Fibroblast of skin of right biceps (primary cell): ENCODE measurements at regions not wholly inside any gene's neighbourhood (a gene's known extent, or its start where the extent isn't known, plus 50 kb on each side); places are given as distances from the start of the nearest gene placed in this dataset.

ENCODE experiments used
- DNase-seq: peaks from one replicate; pipeline ENCODE4 v3.0.0-alpha.2; 2013

DNA sequence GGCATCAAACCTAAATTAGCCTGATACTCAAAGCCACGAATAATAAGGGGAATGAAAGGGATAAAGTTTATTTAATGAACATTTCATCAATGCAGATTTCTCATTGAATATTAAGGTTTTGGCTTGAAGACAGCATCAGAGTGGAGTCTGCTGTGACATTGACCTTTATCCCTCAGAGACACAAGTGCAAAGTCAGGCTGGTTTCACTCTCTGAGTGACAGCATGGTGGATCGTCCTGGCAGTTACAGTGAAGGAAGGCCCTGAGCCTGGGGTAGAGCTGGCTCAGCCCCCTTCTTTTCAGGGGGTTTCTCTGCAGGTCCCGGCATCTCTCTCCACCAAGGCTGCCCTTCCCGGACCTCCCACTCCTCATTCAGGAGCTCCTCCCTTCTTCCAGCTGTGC is 503.1 kb downstream of the PREX1 start:
- DNase-seq = no peak

DNA sequence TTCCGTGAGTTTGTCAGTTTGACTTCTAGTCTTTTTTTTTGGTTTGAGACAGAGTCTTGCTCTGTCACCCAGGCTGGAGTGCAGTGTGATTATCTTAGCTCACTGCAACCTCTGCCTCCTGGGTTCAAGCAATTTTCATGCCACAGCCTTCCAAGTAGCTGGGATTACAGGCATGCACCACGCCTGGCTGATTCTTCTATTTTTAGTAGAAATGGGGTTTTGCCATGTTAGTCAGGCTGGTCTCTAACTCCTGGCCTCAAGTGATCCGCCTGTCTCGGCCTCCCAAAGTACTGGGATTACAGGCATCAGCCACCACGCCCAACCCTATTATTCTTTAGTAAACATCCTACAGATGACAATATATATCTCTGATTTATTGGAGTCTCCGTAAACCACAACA is 506.5 kb downstream of the PREX1 start:
- DNase-seq = no peak

DNA sequence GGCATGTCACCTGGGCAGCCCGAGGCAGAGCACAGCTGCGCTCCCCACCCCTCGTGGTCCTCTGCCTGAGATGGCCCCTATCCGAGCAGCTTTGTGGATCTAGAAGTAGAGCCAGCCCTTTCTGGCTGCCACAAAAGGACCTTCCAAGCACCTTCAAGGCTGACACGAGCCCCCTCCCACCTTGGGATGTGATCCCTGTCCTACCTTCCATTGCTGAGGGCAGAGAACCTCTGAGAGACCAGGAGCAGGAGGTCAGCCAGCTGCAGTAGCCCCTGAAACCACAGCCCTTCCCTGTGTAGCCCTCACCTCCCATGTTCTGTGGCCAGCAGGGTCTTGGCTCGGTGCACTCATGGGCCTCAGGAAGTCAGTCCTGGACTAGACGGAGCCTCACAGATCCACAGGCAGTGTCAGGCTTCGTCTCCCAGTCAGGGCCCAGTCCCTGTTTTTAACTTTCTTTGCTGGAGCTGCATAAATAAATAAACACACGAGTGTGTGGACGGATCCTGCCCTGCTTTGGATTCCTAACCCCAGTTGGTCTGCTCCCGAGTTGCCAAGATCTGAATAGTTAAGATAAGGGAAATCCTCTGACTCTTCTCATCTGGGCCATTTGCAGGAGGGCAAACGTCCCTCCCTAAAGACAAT is 507.7 kb downstream of the PREX1 start:
- no peak for DNase-seq

DNA sequence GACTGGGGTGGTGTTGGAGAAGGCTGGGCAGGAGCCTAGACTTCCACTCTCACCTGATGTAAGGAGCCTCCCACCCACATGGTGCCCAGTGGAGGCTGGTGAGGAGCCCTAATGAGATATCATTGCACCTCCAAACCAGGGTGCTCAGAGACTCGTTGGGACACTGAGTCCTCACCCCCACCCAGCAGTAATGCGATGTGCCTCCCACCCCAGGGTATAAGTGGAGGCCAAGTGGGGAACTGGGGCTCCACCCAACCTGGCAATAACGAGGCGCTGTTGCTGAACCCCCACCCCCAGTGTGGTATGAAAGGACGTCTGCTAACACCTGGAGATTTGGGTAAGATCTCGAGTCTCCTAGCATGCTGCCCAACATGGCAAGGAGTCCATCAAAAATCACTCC is 510.2 kb downstream of the PREX1 start:
- DNase-seq = no peak

DNA sequence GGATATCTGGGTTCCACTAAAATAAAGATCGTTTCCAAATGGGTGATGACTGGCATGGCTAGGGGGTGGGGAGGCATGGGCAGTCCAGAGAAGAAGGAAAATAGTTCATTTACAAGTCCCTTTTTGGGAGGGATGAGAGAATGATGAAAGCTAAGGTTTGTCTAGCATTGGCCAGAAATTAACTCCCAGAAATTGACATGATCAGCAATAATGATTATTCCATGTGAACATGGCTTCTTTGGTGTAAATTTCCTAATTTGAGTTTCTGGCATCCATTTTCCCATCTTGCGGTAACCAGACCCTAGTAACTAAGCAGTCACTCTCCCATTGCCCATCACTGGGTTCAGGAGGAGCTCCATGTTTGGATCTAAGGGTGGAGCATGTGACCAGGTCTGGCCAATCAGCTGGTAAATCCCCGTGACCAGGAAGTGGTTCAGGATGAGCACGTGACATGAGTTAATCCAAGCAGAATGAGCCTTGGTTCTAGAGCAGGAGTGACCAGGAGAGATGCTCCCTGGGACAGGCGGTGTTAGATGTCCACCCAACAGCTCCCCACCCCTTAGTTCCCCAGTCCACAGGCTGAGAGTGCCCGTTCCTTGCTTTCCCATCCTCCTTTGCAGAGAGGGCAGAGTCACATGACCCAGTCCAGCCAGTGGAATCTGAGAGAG is 512.7 kb downstream of the PREX1 start:
- DNase-seq = no peak

DNA sequence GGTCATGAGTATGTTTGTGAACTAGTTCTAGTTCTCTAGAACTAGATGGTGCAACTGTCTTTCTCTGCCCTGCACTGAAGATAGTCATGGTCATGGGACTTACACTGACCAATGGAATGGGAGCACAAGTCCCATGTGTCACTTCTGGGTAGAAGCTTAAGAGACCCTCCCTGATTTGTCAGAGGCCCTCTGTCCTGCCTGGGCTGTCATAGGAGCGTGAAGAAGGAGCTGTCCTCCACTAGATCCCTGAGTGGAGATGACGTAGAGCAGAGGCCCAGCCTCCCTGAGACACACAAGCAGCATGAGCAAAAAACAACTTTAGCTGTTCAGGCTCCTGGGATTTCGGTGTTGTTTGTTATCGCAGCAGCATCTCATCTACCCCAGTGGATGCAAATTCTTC is 514.5 kb downstream of the PREX1 start:
- no peak for DNase-seq

DNA sequence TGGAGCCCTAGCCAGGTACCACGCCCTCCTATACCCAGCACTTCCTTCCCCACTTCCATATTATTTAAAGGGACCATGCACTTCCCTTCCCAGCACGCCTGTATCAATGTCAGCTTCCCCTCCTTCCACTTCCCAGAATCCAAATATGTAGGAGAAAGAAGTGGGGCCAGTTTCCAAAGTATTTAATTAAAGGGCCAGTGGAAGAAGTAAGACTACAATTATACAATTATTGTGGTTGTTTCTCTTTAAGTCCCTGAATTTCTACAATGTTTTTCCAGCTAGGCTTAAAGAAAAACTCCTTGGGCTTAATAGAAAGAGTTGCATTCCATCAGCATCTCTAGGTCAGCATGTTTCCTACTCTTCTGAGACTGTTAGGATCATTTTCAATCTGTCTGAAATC is 515.8 kb downstream of the PREX1 start:
- no peak for DNase-seq

DNA sequence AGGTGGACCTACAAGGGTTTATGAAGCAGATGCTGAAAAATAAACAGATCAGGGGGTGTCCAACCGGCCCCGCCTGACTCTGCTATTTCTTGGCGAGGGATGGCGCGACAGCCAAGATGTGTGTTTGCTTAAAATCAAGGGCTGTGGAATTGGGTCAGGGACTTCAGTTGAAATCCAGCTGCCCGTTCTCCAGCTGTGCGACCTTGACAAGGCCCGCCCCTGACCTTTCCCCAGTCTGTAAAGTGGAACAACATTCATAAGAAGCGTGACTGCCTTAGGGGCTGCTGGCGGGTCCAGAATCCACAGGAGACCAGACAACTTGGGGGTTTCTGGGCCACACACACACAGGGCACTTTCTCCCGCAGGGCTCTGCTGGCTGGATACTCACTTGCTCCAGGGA is 517.5 kb downstream of the PREX1 start:
- DNase-seq = no peak

DNA sequence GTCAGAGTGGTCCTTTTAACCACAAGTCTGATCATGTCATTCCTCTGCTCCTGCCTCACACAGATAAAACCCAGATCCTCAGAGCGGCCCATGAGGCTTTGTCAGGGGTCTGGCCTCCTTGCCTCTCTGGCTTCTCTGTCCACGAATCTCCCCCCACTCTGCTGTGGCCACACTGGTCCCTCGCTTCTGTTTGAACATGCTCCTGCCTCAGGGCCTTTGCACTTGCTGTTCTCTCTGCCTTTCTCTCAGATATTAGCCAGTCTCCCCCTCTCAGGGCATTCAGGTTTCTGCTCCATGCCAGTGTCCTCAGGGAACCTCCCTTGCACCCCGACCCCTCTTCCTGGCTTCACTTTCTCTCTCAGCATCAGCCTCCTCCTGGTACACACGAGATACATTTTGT is 518.5 kb downstream of the PREX1 start:
- DNase-seq = no peak

DNA sequence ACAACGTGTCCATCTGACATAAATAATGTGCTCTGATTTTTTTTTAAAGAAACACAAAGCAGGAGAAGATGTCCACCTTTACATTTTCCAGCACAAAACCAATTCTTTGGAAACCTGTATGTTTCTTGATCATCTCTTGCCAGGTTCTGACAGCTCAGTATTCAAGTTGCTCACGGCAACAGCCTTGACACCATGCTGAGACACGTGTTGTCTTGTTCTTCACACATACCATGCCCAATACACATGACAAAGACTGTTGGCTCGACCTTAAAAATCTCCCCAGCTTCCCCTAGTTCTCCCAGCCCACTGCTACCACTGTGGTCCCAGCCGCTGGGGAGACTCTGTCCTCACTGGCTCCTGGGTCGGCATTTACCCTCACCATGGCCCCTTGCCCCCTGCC is 518.9 kb downstream of the PREX1 start:
- DNase-seq = no peak

DNA sequence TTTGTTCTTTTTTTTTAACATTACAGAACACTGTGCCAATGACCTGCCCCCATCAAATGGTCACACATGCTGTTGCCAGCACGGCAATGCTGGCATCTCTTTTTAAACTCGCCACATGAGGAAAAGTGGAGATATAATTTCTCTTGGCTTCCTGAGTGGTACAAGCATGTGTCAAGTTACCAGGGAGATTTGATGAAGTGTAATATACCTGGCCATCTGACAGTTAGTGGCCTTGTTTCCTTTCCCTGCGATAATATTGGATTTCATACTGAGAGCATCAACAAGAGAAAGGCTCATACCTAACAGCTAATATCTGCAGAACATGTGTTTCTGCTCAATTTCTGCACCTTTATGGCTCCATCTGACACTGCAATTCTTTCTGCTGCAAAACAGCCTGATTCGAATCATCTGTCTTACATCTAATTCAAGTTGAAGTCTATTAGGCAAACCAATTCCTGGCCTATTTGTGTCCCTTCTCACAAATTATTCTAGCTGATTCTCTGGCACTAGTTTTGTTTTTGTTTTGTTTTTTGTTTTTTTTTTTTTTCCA is 519.5 kb downstream of the PREX1 start:
- no peak for DNase-seq

DNA sequence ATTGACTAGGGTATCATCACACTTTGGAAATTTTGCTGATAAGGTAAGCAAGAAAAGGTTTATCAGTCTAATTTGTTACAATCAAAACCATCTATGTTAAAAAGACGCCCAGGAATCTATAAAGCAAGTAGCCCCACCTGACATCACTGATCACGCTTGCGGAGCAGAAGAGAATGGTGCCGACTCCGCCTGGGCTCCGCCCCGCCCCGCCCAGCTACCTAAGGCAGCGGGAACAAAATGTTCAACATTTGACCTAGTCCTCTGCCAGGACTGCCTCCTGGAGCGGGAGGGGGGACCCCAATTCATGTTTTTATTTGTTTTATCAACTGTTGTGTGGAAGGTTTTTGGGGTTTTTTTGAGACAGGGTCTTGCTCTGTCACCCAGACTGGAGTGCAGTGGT is 520.5 kb downstream of the PREX1 start:
- no peak for DNase-seq

DNA sequence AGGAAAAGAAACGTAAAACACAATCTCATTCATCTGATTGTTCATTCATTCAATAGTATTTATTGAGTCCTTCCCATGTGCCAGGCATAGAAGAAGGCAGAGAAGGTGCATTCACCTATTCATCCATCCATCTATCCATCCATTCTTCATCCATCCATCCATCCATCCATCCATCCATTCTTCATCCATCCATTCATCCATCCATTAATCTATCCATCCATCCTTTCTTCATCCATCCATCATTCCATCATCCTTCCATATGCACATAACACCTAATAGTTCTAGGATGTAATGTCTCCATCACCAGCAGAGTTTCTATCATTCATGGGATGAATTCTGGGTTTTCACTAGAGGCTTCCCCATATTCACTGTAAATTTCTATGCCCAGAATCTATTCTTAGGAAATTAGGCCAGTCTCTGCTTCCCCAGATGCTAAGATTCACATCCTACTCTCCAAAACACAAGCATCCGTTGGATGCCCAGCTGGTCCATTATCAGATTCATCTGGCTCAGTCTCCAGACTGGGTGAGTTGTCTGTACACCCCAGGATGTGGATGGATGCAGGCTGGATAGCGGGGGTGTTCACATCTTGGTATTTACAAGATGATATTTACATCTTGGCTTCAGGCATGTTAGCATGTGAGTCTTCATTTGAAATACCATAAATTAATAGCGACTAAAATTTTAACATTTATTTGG is 517.7 kb upstream of the SULF2 start:
- DNase-seq = no peak

DNA sequence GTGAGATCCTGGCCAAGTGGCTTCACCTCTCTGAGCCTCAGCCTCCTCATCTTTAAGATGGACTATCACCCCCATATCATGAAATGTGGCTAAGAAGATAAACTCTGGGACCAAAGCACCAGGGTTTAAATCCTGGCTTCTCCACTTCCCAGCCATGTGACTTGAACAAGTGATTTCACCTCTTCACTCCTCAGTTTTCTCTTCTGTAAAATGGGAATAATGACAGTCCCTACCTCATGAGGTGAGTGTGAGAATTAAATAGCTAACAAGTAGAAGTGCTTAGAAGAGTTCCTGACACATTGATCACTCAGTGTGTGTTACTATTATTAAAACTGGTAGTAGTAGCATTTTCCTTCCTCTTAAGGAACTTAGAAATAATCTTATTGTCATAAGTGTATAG is 516.9 kb upstream of the SULF2 start:
- DNase-seq = no peak

DNA sequence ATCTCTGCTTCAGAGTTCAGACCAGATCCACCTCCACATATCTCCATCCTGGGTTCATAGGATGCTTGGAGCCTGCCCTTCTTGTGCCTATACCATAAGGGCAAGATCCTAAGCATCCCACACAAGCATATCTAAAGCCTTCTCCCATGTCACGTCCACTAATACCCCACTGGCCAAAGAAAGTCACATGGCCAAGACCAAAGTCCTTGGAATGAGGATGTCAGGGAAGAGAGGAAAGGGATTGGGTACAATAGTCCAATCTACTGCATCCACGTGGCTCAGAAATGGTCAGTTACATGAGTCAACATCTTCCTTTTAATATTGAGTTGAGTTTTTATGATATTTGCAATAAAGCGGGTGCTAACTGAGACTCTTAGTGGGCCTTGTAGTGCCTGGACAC is 515.9 kb upstream of the SULF2 start:
- DNase-seq = no peak

DNA sequence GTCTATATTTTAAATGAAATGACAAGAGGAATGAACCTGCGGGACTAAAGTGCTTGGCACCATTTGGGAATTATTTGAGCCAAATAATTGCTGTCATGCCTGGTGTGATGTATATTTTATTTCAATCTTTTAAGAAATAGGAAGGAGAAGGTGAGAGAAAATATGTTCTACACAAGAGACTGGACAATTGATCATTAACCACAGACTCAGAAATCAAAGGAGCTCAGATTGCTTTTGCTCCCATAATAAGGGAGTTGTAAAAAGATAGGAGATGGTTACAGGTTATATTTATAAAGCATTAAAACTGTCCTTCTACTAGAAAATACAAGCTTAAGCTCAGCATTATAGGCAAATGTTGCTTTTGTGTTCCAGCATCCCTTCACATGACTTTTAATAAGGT is 515.2 kb upstream of the SULF2 start:
- no peak for DNase-seq

DNA sequence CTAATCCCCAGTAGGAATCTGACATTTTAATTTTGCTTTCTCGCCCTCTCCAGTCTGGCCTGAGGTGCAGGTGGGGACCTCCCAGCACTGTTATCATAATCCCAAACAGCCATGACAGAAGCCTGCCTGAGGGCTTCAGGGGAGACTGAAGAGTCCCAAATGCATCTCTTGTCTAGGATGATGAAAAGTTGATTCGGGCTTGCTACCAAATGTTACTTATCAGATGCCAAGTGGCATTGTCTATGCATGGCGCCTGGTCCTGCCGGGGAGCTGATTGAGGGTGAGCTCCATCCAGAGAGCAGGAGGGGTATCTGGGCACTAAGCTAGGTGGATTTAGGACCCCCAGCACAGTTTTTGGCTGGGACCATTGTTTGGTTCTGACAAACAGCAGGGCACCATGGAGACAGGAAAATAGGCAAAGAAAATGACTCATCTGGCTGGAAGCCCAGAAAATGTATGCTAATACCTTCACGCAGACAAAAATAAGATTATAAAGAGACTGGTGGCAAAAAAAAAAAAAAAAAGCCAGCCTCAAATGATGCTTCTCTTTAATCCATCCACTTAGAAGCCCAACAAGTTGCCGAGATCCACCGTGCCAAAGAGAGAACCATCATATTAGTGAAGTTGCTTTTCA is 513.7 kb upstream of the SULF2 start:
- peak; percentile 97 for DNase-seq

DNA sequence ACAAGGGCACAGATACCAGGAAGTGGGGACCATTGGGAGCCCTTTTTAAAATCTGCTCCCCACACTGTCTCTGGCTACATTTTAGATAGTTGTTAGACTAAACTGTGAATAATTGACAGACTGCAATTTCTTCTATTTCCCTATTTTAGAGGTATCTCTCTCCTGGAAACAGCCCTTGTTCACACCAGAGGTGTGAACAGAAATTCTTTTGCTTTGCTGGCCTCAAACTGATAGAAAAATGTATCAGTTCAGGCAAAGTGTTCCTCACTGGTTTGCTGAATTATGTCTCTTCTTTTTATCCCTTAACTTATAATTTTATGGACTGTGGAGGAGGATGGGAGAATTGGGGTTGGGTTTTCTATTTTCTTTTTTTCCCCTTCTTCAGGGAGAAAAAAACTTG is 513.2 kb upstream of the SULF2 start:
- no peak for DNase-seq

DNA sequence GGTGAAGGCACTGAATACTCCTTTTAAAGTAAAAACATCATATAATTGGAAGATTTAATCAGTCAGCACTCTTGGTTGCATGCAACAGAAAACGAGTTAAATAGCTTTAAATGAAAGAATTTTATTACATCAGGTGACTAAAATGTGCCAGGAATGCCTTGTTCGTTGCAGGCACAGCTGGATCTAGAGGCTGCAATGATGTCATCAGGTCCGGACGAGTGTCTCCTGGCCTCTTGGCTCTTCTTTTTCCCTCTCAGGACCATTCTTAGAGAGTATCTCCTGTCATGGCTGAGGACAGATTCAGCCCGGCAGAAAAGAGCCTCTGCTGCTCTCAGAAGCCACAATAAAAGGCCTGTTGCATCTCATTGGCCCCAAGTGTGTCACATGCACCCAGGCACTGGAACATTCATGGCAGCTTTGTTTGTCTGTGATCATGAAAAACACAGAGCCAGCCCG is 510.7 kb upstream of the SULF2 start:
- peak; percentile 77 for DNase-seq

DNA sequence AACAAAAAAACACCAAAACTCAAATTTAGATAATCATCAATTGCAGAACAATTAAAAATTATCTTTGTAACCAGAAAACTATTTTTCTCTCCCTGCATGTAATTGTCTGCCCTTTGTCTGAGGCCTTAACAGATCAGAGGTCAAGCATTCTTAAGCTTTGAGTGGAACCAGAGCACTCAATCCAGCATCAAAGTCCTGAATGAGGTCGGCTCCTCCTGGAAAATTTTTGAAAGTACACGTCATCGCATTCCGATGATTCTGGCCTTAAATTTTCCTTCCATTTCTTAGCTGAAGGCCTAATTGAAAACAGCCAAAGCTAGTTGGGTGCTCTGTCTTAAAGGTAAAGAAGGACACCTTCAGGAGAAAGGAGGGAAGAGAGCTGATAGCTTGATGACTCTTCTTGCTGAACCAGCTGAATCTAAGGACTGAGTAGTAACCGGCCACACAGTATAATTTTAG is 510.2 kb upstream of the SULF2 start:
- DNase-seq = peak; percentile 97

DNA sequence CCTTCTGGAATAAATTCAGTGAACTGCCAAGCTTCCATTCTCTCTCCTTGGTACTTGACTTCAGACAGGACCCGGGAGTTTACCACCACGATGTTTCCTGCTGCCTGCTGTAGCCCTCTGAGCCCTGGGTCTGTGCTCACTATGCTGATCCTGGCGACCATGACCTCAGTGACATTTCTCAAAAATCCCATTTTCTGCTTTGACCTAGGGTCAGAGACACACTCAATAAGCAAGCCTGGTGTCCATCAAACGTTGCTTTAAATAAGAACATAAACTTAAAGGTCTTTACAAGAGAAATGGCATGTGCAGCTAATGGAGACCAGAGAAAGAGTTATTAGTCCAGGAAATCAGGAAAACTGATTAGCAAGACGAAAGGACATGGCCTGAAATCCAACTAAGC is 509.7 kb upstream of the SULF2 start:
- no peak for DNase-seq

DNA sequence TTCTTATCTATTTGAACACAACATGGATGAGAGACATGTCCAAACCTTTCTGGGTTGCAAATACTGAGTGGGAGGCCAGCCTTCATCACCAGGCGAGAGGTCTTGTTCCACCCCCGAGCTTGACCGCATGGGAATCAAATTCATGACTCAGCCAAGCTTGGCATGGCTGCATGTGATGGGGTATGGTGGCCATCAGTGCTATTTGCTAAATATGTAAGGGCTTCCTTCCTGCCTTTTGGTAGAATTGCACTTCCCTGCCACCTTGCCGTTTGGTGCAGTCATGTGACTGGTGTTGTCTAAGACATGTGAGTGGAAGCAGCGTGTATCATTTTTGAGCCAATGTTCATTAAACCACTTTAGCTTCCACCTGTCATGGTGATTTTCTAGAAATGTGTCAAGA is 508.9 kb upstream of the SULF2 start:
- peak; percentile 39 for DNase-seq

DNA sequence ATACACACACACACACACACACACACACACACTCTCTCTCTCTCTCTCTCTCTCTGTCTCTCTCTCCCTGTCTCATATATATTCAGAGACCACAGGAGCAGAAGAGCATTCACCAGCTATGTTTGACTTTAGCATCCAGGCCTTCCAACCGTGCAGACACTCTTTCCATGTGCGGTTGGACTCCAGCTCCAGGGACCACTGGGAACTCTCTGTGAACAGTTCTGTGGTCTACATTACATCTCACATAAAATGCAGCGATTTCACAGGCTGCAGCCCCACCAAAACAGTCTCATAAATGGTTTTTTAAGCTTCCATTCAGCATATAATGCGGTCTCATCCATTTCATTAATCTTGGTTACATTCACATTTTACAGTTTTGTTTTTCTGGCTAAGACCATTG is 508.4 kb upstream of the SULF2 start:
- no peak for DNase-seq

DNA sequence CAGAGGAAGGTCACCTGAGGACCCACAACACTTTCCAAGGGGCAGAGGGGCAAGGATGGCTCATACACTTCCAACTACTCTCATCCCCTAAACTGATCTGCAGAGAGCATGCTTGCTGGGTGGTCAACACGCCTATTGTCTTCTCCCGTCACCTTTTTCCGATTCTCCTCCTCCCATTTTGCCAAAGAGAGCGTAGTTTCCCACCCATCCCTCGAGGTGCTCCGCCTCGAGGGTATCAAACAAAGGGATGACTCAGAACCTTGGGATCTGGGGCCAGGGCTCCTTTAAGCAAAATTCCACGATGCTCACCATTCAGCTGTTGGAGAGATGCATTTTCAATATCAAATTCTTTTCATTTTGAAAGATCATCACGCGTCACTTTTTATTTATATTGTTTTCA is 507.5 kb upstream of the SULF2 start:
- DNase-seq = peak; percentile 35
